ENCODE measurements at regions not wholly inside any gene's neighbourhood (a gene's known extent, or its start where the extent isn't known, plus 50 kb on each side); places are given as distances from the start of the nearest gene placed in this dataset.

DNA sequence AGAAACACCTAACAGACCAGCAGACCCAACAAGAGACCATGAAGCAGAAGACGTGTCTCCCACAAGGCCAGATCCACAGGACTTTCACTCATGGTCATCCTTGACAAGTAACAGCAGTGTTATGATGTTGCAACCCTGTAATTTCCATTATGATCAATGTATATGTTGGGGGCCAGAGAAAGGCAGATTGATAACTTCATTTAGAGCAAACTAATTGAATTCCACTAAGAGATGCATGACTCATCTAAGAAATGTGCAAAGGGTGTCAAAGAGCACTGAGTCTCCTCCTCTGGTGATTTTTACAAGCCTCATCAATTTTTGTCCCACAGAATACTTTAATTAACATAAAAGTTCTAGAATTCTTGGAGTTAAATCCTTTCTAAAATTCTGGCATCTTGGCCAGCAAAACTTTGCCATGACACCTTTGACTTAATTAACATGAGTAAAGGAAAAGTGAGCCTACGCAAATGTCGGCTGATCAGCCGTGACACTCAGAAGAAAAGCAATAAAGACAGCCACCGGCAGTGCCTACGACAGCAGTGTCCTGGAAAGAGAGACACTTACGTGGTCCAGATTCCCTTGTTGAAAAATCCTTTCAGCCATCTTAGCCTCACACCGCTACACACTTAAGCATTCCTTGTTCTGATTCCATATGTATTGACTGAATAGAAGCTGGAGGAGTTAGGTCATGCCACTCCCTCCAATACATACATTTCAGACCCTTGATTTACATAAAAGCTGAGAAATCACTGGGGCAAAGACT lies 370.2 kb upstream of the CCDC196 start:
- Mint-ChIP-seq H3K4me3 (no peak overlapping the region), H3K9me3 (no peaks in the 10 kb centered on the region), H3K36me3 (no peaks in the 10 kb centered on the region), H3K27me3 (no peaks in the 10 kb centered on the region), H3K27ac (no peak overlapping the region), H3K4me1 (no peaks in the 10 kb centered on the region)
- DNase-seq, result no peak

DNA sequence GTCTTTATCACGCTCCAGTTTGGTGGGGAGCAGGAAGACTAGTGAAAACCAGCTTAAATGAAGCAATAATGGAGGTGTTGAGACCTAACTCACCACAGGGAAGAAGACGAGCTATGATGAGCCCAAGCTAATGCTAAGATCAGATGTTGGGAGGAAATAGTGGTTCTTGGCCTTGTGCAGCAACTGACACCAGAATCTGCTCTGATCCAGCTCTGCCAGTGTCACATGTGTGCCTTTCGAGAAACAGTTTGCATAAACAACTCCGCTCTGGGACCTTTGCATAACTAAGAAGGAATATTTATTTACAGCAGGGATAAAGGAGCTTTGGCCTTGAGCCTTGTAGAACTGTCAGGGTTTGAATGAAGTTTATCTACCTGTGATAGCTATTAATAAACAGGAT lies 369.4 kb upstream of the CCDC196 start:
- H3K4me1 Mint-ChIP-seq, result no peaks in the 10 kb centered on the region
- H3K4me3 Mint-ChIP-seq, result no peak overlapping the region
- no peaks in the 10 kb centered on the region for H3K9me3 Mint-ChIP-seq
- no peak for DNase-seq
- H3K27me3 Mint-ChIP-seq, result no peaks in the 10 kb centered on the region
- no peaks in the 10 kb centered on the region for H3K36me3 Mint-ChIP-seq
- no peak overlapping the region for H3K27ac Mint-ChIP-seq

DNA sequence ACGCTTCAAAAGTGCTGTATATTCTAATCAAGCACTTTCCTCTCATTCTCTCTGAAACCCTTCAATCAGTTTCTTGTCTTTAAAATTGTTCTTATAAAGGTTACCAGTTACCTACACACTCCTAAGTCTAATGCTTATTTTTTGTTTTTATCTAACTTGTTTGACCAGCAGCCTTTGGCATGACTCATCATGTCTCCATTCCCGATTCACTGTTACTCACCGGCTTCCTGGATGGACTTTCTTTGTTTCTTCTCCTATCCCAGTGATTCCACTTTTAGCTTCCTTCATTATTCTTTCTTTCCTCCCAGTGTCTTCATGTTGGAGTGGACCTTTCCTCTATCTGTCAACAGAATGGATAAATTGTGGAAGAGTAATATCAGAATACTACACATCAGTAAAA lies 368.6 kb upstream of the CCDC196 start:
- DNase-seq, result no peak
- H3K9me3 Mint-ChIP-seq, result no peaks in the 10 kb centered on the region
- no peaks in the 10 kb centered on the region for H3K4me1 Mint-ChIP-seq
- no peak overlapping the region for H3K4me3 Mint-ChIP-seq
- H3K27ac Mint-ChIP-seq, result no peak overlapping the region
- H3K36me3 Mint-ChIP-seq, result no peaks in the 10 kb centered on the region
- no peaks in the 10 kb centered on the region for H3K27me3 Mint-ChIP-seq

- H3K4me3 Mint-ChIP-seq, result no peak overlapping the region
- no peaks in the 10 kb centered on the region for H3K36me3 Mint-ChIP-seq
- H3K4me1 Mint-ChIP-seq, result no peaks in the 10 kb centered on the region
- no peaks in the 10 kb centered on the region for H3K27me3 Mint-ChIP-seq
- DNase-seq, result no peak
- no peak overlapping the region for H3K27ac Mint-ChIP-seq
- H3K9me3 Mint-ChIP-seq, result no peaks in the 10 kb centered on the region
Measured at GRCh38 chr14:66119606-66120231, 366.5 kb upstream of the CCDC196 start.

DNA sequence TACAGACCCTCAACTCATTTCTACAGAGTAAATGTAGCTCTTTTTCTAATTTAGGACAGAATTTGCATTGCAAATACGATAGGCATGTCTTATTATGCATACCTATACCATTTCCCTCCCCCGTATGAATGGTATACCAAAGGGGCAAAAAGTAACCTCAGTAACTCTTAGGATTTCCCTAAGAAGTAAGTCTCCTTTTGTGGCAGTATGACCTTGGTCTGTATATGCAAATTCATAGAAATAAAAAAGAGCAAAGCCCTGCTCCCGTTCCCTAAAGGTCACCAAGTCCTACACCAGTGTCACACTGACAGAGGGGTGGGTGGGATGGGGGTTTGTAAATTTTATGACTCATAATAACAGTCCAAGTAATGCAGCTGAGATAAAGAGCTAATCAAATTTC lies 365.8 kb upstream of the CCDC196 start:
- Mint-ChIP-seq H3K9me3 (no peaks in the 10 kb centered on the region), H3K4me3 (no peak overlapping the region), H3K36me3 (no peaks in the 10 kb centered on the region), H3K27ac (no peak overlapping the region), H3K27me3 (no peaks in the 10 kb centered on the region), H3K4me1 (no peaks in the 10 kb centered on the region)
- no peak for DNase-seq

DNA sequence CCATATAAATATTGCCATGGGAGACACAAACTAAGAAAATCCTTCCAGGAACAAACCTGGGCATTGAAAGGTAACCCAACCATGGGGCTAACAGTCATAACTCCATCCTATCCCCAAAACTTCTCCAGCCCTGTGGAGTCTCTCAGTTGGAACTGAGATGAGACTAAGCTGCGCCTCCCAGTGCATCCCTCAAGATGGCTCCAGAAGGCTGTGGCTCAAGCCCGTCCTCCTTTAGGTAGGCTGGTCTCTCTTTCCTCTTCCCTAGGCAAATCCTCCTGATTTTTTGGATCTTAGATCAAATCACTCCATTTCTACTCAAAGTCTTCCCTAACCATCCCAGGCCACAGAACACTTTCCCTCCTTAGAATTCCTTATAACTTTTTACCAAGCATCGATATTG lies 364.3 kb upstream of the CCDC196 start:
- no peaks in the 10 kb centered on the region for H3K4me1 Mint-ChIP-seq

GRCh38 chr14:66129224-66129623 lies 356.9 kb upstream of the CCDC196 start:
- Mint-ChIP-seq H3K9me3 (no peaks in the 10 kb centered on the region), H3K4me3 (no peak overlapping the region), H3K27me3 (no peaks in the 10 kb centered on the region)

More for the DNA sequence above, 364.3 kb upstream of the CCDC196 start:
- no peak overlapping the region for H3K27ac Mint-ChIP-seq
- no peak overlapping the region for H3K4me3 Mint-ChIP-seq
- H3K27me3 Mint-ChIP-seq, result no peaks in the 10 kb centered on the region
- no peak for DNase-seq
- no peaks in the 10 kb centered on the region for H3K9me3 Mint-ChIP-seq
- H3K36me3 Mint-ChIP-seq, result no peaks in the 10 kb centered on the region

DNA sequence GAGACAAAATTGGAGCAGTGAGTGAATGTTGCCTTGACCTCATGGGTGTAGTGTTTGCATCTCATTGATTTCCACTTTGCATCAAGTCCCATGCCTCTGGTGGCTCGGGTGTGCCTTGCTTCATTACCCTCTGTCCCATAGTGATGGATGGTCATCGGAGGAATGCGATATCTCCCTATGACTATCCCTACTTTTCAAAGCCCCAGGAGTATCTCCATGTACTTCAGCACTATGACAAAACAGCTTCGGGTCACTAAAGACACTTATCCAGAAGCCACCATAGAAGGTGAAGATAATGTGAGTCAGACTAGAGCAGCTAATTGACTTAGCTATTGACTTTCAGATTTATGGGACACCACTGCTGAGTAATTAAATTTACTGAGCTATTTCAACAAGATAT lies 355.1 kb upstream of the CCDC196 start:
- Mint-ChIP-seq H3K4me1 (no peaks in the 10 kb centered on the region), H3K27me3 (no peaks in the 10 kb centered on the region), H3K36me3 (no peaks in the 10 kb centered on the region), H3K4me3 (no peak overlapping the region), H3K9me3 (no peaks in the 10 kb centered on the region), H3K27ac (no peak overlapping the region)
- no peak for DNase-seq

More at GRCh38 chr14:66129224-66129623, 356.9 kb upstream of the CCDC196 start:
- Mint-ChIP-seq H3K4me1 (no peaks in the 10 kb centered on the region), H3K27ac (no peak overlapping the region), H3K36me3 (no peaks in the 10 kb centered on the region)
- DNase-seq, result no peak

- Mint-ChIP-seq H3K36me3 (no peaks in the 10 kb centered on the region), H3K4me3 (no peak overlapping the region), H3K9me3 (no peaks in the 10 kb centered on the region), H3K27me3 (no peaks in the 10 kb centered on the region), H3K4me1 (no peaks in the 10 kb centered on the region), H3K27ac (no peak overlapping the region)
- no peak for DNase-seq
Measured at GRCh38 chr14:66133666-66134065, 352.5 kb upstream of the CCDC196 start.

GRCh38 chr14:66135831-66136230 lies 350.3 kb upstream of the CCDC196 start:
- no peak for DNase-seq
- H3K27ac Mint-ChIP-seq, result peak overlapping the region; percentile 14
- no peaks in the 10 kb centered on the region for H3K4me1 Mint-ChIP-seq
- no peak overlapping the region for H3K4me3 Mint-ChIP-seq
- H3K9me3 Mint-ChIP-seq, result no peaks in the 10 kb centered on the region
- no peaks in the 10 kb centered on the region for H3K27me3 Mint-ChIP-seq
- H3K36me3 Mint-ChIP-seq, result no peaks in the 10 kb centered on the region

DNA sequence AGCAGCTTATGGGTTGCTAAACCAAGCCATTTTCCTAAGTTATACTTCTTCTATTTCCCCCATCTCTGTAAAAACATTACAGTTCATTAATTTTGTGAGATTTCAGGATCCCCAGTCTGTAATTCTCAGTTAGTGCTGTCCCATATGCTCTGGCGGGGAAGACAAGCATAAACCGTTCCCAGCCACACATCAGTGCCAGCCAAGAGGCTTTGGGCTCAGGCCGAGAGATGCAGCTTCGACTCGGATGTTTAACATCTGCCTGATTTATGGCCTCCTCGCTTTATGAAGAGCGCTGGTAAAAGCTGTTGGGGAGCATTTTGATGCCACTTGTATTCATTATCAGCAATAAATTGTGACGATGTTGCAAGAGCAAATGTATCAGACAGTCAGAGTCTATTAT lies 349.1 kb upstream of the CCDC196 start:
- no peak for DNase-seq
- H3K27ac Mint-ChIP-seq, result no peak overlapping the region
- H3K4me3 Mint-ChIP-seq, result no peak overlapping the region
- H3K9me3 Mint-ChIP-seq, result no peaks in the 10 kb centered on the region
- no peaks in the 10 kb centered on the region for H3K27me3 Mint-ChIP-seq
- H3K4me1 Mint-ChIP-seq, result no peaks in the 10 kb centered on the region
- H3K36me3 Mint-ChIP-seq, result no peaks in the 10 kb centered on the region

DNA sequence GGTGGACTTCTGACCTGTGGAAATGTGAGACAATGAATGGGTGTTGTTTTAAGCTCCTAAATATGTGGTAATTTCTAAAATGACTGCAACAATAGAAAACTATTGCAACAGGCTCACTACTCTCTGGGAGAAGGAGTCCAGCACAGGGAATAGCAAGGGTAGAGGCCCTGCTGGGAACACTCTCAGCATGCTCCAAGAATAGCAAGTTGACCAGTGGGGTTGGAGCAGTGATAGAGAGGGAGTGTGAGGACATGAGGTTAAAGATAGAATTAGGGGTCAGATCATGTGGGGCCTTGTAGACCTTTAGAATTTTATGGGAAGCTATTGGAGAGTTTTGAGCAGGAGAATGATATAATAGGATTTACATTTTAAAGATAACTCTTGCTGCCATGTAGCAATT lies 346.7 kb upstream of the CCDC196 start:
- no peaks in the 10 kb centered on the region for H3K4me1 Mint-ChIP-seq
- peaks cover 1% of the 10 kb centered on the region for H3K9me3 Mint-ChIP-seq
- H3K27me3 Mint-ChIP-seq, result no peaks in the 10 kb centered on the region
- no peaks in the 10 kb centered on the region for H3K36me3 Mint-ChIP-seq
- H3K4me3 Mint-ChIP-seq, result no peak overlapping the region
- H3K27ac Mint-ChIP-seq, result no peak overlapping the region
- no peak for DNase-seq

GRCh38 chr14:66140213-66140918 lies 345.8 kb upstream of the CCDC196 start:
- H3K4me1 Mint-ChIP-seq, result no peaks in the 10 kb centered on the region
- DNase-seq, result no peak
- no peaks in the 10 kb centered on the region for H3K36me3 Mint-ChIP-seq
- no peak overlapping the region for H3K27ac Mint-ChIP-seq
- no peaks in the 10 kb centered on the region for H3K27me3 Mint-ChIP-seq
- H3K4me3 Mint-ChIP-seq, result no peak overlapping the region
- H3K9me3 Mint-ChIP-seq, result peaks cover 1% of the 10 kb centered on the region

DNA sequence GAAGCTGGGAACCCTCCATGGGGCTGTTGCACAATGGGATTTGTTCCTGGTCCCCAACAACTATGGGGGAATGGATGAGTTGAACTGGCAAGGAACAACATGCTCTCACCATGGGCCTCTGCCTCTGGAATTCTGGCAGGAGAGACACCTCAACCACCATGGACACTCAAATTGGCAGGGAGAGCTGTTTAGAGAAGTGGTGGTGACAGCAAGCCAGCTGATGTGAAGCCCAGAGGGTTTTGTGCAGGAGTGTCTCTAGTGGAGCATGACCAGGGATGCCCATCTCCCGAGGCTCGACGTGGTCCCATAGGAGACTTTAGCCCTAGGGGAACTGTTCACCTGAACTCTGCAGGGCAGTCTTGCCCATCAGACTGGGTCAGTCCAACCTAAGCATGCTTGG lies 345.2 kb upstream of the CCDC196 start:
- no peak overlapping the region for H3K27ac Mint-ChIP-seq
- no peaks in the 10 kb centered on the region for H3K4me1 Mint-ChIP-seq
- peaks cover 1% of the 10 kb centered on the region for H3K9me3 Mint-ChIP-seq
- H3K4me3 Mint-ChIP-seq, result no peak overlapping the region
- no peak for DNase-seq
- H3K36me3 Mint-ChIP-seq, result no peaks in the 10 kb centered on the region
- H3K27me3 Mint-ChIP-seq, result no peaks in the 10 kb centered on the region

- Mint-ChIP-seq H3K27me3 (no peaks in the 10 kb centered on the region), H3K36me3 (no peaks in the 10 kb centered on the region), H3K27ac (no peak overlapping the region), H3K4me1 (no peaks in the 10 kb centered on the region), H3K9me3 (peaks cover 1% of the 10 kb centered on the region), H3K4me3 (no peak overlapping the region)
- DNase-seq, result no peak
Measured at GRCh38 chr14:66141733-66142132, 344.4 kb upstream of the CCDC196 start.

Measured in activated naive CD8-positive, alpha-beta T cell treated with anti-CD3 and anti-CD28 coated beads for 36 hours (primary cell).